ENCODE measurements at regions not wholly inside any gene's neighbourhood (a gene's known extent, or its start where the extent isn't known, plus 50 kb on each side); places are given as distances from the start of the nearest gene placed in this dataset.

- TF ChIP-seq CTCF (IDR thresholded peaks at IDR 0.05; ENCODE audit: control extremely low read depth in 1 of 3, insufficient read depth in 1 of 3, low read depth in 1 of 3, low read length in 3 of 3) (no peak), RXRA (IDR thresholded peaks at IDR 0.05; ENCODE audit: insufficient read depth, low read depth, low read length) (no peak), ZNF274 (IDR thresholded peaks at IDR 0.05; ENCODE audit: borderline replicate concordance, extremely low read depth, low read length) (no peak), CEBPB (IDR thresholded peaks at IDR 0.05; ENCODE audit: low read depth, low read length) (no peak), POLR2A (IDR thresholded peaks at IDR 0.05; ENCODE audit: control extremely low read depth in 1 of 2, low read depth in 2 of 2, low read length in 2 of 2) (no peak), MAFK (IDR thresholded peaks at IDR 0.05; ENCODE audit: low read depth, low read length) (no peak), NANOG (IDR thresholded peaks at IDR 0.05; ENCODE audit: insufficient read depth, low read depth, low read length, poor library complexity, severe bottlenecking) (no peak), SP1 (IDR thresholded peaks at IDR 0.05; ENCODE audit: low read depth, low read length) (no peak), TCF12 (IDR thresholded peaks at IDR 0.05; ENCODE audit: low read depth, low read length) (no peak)
These were observed 161.3 kb upstream of the ZFHX3 start (continued) for GRCh38 chr16:73209190-73209589.

Measured in H1 (cell line).